ENCODE measurements at regions not wholly inside any gene's neighbourhood (a gene's known extent, or its start where the extent isn't known, plus 50 kb on each side); places are given as distances from the start of the nearest gene placed in this dataset.

DNA sequence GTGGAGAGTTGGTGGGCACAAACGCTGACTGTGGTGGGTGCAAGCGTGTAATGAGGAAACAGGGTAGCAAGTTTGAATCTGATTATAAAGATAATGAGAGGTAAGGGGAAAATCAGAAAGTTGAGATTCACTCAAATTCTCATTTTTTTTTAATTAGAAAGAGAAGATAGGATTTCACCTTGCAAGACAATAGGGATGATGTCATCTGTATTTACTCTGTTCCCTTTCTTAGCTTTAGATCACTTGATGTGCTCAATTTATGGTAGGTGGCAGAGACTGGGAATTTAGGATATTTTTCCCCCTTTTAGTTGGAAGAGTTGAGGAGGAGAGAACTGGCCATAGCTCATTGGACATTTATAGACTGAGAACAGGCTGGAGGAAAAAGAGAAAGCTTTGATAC, 363.6 kb downstream of the AEBP2 start:
- H2AFZ ChIP-seq (ENCODE audit: low read length): no peak overlapping the region
- H3K27me3 ChIP-seq (replicated peaks; ENCODE audit: insufficient read depth, low read length): no peaks in the 10 kb centered on the region
- no peak for TF ChIP-seq EZH2 (optimal IDR thresholded peaks at IDR 0.05; ENCODE audit: low read depth, low read length)
- no peak for TF ChIP-seq EZH2phosphoT487 (IDR thresholded peaks at IDR 0.05; ENCODE audit: low read length)
- TF ChIP-seq, protein P1, sequence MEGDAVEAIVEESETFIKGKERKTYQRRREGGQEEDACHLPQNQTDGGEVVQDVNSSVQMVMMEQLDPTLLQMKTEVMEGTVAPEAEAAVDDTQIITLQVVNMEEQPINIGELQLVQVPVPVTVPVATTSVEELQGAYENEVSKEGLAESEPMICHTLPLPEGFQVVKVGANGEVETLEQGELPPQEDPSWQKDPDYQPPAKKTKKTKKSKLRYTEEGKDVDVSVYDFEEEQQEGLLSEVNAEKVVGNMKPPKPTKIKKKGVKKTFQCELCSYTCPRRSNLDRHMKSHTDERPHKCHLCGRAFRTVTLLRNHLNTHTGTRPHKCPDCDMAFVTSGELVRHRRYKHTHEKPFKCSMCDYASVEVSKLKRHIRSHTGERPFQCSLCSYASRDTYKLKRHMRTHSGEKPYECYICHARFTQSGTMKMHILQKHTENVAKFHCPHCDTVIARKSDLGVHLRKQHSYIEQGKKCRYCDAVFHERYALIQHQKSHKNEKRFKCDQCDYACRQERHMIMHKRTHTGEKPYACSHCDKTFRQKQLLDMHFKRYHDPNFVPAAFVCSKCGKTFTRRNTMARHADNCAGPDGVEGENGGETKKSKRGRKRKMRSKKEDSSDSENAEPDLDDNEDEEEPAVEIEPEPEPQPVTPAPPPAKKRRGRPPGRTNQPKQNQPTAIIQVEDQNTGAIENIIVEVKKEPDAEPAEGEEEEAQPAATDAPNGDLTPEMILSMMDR (IDR thresholded peaks at IDR 0.05; ENCODE audit: low read length): no peak
- no peaks in the 10 kb centered on the region for H3K36me3 ChIP-seq (replicated peaks; ENCODE audit: insufficient read depth, low read length)
- no peak overlapping the region for H3K27ac ChIP-seq (ENCODE audit: low read length)
- DNase-seq: no peak
- H4K20me1 ChIP-seq (ENCODE audit: insufficient read depth, low read length): no peaks in the 10 kb centered on the region
- H3F3A ChIP-seq (ENCODE audit: insufficient read depth, low read length): no peaks in the 10 kb centered on the region
- H3K9me3 ChIP-seq (replicated peaks; ENCODE audit: insufficient read depth, low read length): no peaks in the 10 kb centered on the region
- no peaks in the 10 kb centered on the region for H3K4me1 ChIP-seq (ENCODE audit: low read length)
- no peaks in the 10 kb centered on the region for H3K79me2 ChIP-seq (ENCODE audit: low read length)
- H3K9ac ChIP-seq (ENCODE audit: low read length): no peak overlapping the region
- H3K4me3 ChIP-seq (ENCODE audit: low read length): no peak overlapping the region
- no peaks in the 10 kb centered on the region for H3K9me2 ChIP-seq (replicated peaks; ENCODE audit: insufficient read depth, low read length)
- no peak overlapping the region for H3K4me2 ChIP-seq (ENCODE audit: low read depth, low read length)

DNA sequence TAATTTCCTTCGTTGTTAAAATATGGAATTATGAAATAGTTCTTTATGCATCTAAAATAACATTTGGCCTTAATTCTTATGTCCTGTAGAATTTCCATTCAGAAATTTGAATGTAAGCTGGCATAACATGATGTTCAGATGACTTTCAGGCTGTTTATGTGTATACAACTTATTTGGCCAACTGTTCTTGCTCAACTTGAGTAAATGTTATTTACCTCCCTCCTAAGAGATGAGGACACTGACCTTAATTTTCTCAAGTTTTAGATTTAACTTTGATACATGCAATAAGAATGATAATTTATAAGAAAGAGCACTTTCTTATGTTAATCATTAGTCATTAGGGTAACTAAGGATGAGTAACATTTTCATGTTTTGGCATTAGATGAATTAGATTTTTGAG, 365.4 kb downstream of the AEBP2 start:
- no peaks in the 10 kb centered on the region for H3K9me3 ChIP-seq (replicated peaks; ENCODE audit: insufficient read depth, low read length)
- H3K9ac ChIP-seq (ENCODE audit: low read length): no peak overlapping the region
- no peaks in the 10 kb centered on the region for H3K4me1 ChIP-seq (ENCODE audit: low read length)
- TF ChIP-seq EZH2 (optimal IDR thresholded peaks at IDR 0.05; ENCODE audit: low read depth, low read length) (no peak), EZH2phosphoT487 (IDR thresholded peaks at IDR 0.05; ENCODE audit: low read length) (no peak)
- no peaks in the 10 kb centered on the region for H3K36me3 ChIP-seq (replicated peaks; ENCODE audit: insufficient read depth, low read length)
- no peaks in the 10 kb centered on the region for H3K79me2 ChIP-seq (ENCODE audit: low read length)
- no peak overlapping the region for H3K4me2 ChIP-seq (ENCODE audit: low read depth, low read length)
- no peak overlapping the region for H2AFZ ChIP-seq (ENCODE audit: low read length)
- H3F3A ChIP-seq (ENCODE audit: insufficient read depth, low read length): no peaks in the 10 kb centered on the region
- DNase-seq: no peak
- H4K20me1 ChIP-seq (ENCODE audit: insufficient read depth, low read length): no peaks in the 10 kb centered on the region
- H3K4me3 ChIP-seq (ENCODE audit: low read length): no peak overlapping the region
- H3K9me2 ChIP-seq (replicated peaks; ENCODE audit: insufficient read depth, low read length): no peaks in the 10 kb centered on the region
- no peak overlapping the region for H3K27ac ChIP-seq (ENCODE audit: low read length)
- H3K27me3 ChIP-seq (replicated peaks; ENCODE audit: insufficient read depth, low read length): no peaks in the 10 kb centered on the region

DNA sequence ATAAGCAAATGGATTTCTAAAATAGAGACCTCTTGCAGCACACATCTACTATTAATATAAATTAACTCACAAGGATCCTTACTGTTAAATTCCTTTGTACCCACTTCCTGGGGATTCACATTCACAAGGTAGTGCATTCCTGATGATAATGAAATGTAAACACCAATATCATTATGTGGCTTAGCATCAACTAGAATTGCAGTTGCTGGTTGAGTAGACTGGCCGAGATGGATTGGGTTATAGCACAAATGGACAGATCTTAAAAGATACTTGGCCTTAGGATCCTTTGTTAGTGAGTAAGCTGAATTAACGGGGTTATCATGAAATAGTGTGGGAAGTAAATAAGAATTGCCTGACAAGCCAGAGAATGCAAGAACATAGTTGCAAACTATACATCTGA, 369.1 kb downstream of the AEBP2 start:
- no peaks in the 10 kb centered on the region for H4K20me1 ChIP-seq (ENCODE audit: insufficient read depth, low read length)
- H3K27me3 ChIP-seq (replicated peaks; ENCODE audit: insufficient read depth, low read length): no peaks in the 10 kb centered on the region
- H3K36me3 ChIP-seq (replicated peaks; ENCODE audit: insufficient read depth, low read length): no peaks in the 10 kb centered on the region
- H3K79me2 ChIP-seq (ENCODE audit: low read length): no peaks in the 10 kb centered on the region
- H3K4me1 ChIP-seq (ENCODE audit: low read length): no peaks in the 10 kb centered on the region
- no peak overlapping the region for H3K4me2 ChIP-seq (ENCODE audit: low read depth, low read length)
- no peak overlapping the region for H3K9ac ChIP-seq (ENCODE audit: low read length)
- no peak overlapping the region for H3K4me3 ChIP-seq (ENCODE audit: low read length)
- TF ChIP-seq EZH2 (optimal IDR thresholded peaks at IDR 0.05; ENCODE audit: low read depth, low read length): no peak
- TF ChIP-seq, protein P1 (IDR thresholded peaks at IDR 0.05; ENCODE audit: low read length): no peak
- no peak for TF ChIP-seq EZH2phosphoT487 (IDR thresholded peaks at IDR 0.05; ENCODE audit: low read length)
- H2AFZ ChIP-seq (ENCODE audit: low read length): no peak overlapping the region
- H3F3A ChIP-seq (ENCODE audit: insufficient read depth, low read length): no peaks in the 10 kb centered on the region
- no peak overlapping the region for H3K27ac ChIP-seq (ENCODE audit: low read length)
- no peaks in the 10 kb centered on the region for H3K9me2 ChIP-seq (replicated peaks; ENCODE audit: insufficient read depth, low read length)
- DNase-seq: no peak
- no peaks in the 10 kb centered on the region for H3K9me3 ChIP-seq (replicated peaks; ENCODE audit: insufficient read depth, low read length)

DNA sequence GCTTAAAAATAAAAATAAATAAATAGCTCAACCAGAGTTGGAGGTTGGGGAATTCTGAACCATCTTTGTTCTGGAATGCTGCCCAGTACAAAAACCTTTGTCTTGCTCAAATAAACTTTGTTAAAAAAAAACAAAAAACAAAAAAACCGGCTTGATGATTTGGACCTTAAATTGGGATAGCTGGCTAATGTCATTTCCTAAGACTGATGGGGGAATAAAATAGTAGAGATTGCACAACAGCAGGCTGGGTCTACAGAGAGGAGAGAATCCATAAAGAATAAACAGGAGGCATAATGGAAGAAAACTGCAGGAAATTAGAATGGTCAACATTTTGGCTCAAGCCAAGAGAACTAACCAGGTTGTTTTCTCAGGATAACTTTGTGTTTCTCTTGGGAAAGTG, 370.9 kb downstream of the AEBP2 start:
- Histone ChIP-seq H3K4me2 (ENCODE audit: low read depth, low read length) (no peak overlapping the region), H3K9me2 (replicated peaks; ENCODE audit: insufficient read depth, low read length) (no peaks in the 10 kb centered on the region), H3K27ac (ENCODE audit: low read length) (no peak overlapping the region), H4K20me1 (ENCODE audit: insufficient read depth, low read length) (no peaks in the 10 kb centered on the region), H3K36me3 (replicated peaks; ENCODE audit: insufficient read depth, low read length) (no peaks in the 10 kb centered on the region), H3K9me3 (replicated peaks; ENCODE audit: insufficient read depth, low read length) (no peaks in the 10 kb centered on the region), H3K9ac (ENCODE audit: low read length) (no peak overlapping the region), H3K27me3 (replicated peaks; ENCODE audit: insufficient read depth, low read length) (no peaks in the 10 kb centered on the region), H3K79me2 (ENCODE audit: low read length) (no peaks in the 10 kb centered on the region), H3K4me3 (ENCODE audit: low read length) (no peak overlapping the region), H3K4me1 (ENCODE audit: low read length) (no peaks in the 10 kb centered on the region), H2AFZ (ENCODE audit: low read length) (no peak overlapping the region), H3F3A (ENCODE audit: insufficient read depth, low read length) (no peaks in the 10 kb centered on the region)
- TF ChIP-seq, protein P1 (IDR thresholded peaks at IDR 0.05; ENCODE audit: low read length): no peak
- no peak for DNase-seq
